GM12891 (cell line): ENCODE measurements at regions not wholly inside any gene's neighbourhood (a gene's known extent, or its start where the extent isn't known, plus 50 kb on each side); places are given as distances from the start of the nearest gene placed in this dataset.

Experiments
- DNase-seq: peaks from one replicate; pipeline ENCODE4 v3.0.0; 2011; ENCODE audit warnings: low spot score; ENCODE audit not compliant: insufficient read length
- FAIRE-seq: peaks from 2 replicates; lab custom pipeline; 2011; peaks lifted over from hg19 to GRCh38; lab: Jason Lieb, UNC
- PAX5 ChIP-seq: IDR thresholded peaks from 2 replicates; pipeline ENCODE4 v1.6.1; 2011; ENCODE audit warnings: low read length, moderate library complexity, mild to moderate bottlenecking; ENCODE audit not compliant: insufficient read depth, severe bottlenecking
- POLR2A ChIP-seq: IDR thresholded peaks from 2 replicates; pipeline ENCODE4 v1.6.1; 2011; ENCODE audit warnings: low read depth, low read length, control low read depth
- POLR2AphosphoS5 ChIP-seq: IDR thresholded peaks from 2 replicates; pipeline ENCODE4 v1.6.1; 2011; ENCODE audit warnings: low read depth, low read length, control low read depth
- POU2F2 ChIP-seq: IDR thresholded peaks from 2 replicates; pipeline ENCODE4 v1.6.1; 2011; ENCODE audit warnings: low read depth, mild to moderate bottlenecking, control low read depth, low read length, moderate library complexity
- SPI1 ChIP-seq: IDR thresholded peaks from 2 replicates; pipeline ENCODE4 v1.6.1; 2011; ENCODE audit warnings: low read depth, low read length, control low read depth
- TAF1 ChIP-seq: IDR thresholded peaks from 2 replicates; pipeline ENCODE4 v1.6.1; 2011; ENCODE audit warnings: low read depth, low read length, control low read depth

DNA sequence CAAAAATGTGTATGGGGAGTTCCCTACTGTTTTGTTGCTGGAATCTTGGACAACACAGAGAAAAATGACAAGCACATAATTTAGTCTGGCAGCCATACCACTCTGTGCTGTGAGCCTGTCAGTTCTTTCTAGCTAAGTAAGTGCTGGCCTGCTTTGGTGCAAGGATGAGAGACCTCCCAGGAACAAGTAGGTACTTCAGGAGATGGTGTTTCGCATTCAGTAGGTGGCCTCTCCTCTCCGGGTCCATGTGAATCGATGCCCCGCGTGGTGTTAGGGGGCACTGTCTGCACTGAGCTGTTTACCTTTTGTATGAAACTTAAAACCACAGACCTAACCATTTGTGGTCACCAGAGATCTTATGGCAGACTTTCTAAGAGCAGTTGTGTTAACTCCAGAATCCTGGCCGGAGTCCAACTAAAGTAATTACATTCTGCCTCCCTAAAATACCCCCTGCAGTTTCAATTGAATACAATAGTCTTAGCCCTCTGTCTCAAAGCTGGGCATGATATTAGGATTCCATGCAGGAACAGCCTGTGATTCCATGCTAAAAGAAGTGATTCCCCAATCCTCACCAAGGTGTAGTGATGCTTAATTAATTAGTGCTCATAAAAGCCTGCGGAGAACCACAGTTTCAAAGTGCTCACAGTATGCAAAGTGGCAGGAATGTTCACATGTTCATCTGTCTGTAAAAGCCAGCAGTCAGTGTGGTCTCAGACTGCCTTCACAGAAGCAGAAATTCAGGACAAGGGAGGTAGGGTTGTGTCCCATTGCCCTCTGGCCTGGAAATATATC, 64.2 kb downstream of the LLPH start:
- TF ChIP-seq POU2F2 (peak; percentile 32; the same call in 1 of the 2 replicates), SPI1 (no peak), POLR2A (no peak)
- DNase-seq (no peak), FAIRE-seq (peak; percentile 87)

DNA sequence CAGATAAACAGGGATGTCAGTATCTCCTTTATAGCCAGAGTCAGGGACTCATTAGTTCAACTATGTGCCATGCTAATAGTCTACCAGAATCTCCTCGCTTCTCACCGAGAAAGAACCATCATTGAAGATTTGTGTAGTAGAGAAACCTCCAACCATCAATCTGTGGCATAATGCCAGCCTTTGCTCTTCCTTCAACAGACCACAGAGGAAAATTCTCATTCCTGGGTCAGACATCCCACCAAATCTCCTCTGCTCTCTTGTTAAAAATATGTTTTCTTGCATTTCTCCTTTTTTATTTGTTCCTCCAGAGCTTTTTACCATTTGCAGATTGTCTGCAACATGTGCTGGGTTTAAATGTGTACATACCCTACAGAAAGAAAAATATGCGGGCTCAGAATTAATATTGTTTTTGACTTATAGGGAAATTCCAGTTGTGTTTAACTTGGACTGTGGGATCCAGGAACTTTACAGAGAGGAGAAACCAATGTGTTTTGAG, 64.9 kb downstream of the LLPH start:
- TF ChIP-seq POLR2A (no peak), POU2F2 (no peak), POLR2AphosphoS5 (no peak), SPI1 (no peak), TAF1 (no peak)
- FAIRE-seq (no peak), DNase-seq (no peak)

DNA sequence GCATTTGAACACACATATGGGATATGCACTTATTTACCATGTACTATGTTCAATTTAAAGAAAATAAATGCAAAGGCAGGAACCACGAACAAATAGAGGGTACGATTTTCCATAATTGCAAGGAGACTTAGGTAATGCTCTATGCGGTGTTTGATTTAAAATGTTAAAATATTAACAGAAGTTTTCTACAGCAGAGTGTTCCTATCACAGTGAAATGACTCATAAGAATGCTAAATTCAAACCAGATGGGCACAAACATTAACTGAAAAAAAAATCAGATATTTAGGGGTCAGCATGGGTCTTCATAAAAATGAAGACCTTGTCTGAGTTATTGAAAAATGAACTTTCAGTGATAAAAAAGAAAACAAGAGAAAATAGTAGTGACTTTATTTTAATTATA, 65.4 kb downstream of the LLPH start:
- DNase-seq (no peak), FAIRE-seq (no peak)
- TF ChIP-seq POLR2AphosphoS5 (no peak), PAX5 (no peak), POU2F2 (no peak), SPI1 (no peak), POLR2A (no peak), TAF1 (no peak)

DNA sequence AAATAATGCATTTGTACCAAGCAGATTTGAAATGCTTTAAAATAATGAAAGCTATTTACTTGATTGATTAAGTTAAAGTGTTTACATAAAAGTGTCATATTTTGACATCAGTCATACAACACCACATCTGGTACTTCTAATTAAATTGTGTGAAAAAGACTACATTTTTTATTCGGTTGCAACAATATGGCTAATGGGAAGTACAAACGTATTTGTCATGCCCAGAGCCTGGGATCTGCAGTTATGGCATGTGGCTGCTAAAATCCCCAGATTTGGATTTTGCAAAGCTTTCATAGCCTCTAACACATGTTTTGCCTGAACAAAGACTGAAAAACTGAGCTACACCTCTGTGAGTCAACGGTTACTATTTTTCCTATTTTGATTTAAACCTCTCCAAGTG, 66.6 kb downstream of the LLPH start:
- no peak for TF ChIP-seq SPI1

DNA sequence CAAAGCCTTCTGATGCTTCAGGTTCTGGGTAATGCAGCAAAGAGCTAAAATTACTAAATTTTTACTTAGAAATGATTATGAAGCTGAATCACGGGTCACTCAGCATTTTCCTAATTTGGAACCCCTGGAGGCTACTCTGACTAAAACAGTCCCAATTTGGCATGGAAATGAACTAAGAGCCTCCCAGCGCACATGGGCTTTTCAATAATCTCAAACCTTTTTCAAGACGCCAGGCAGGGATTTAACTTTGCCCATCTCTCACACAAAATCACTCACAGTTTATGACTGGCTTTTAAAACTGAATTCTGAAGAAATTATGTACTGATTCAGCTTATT, 68.3 kb downstream of the LLPH start:
- TF ChIP-seq PAX5: no peak
- TF ChIP-seq POLR2A: no peak
- TF ChIP-seq SPI1: no peak
- TF ChIP-seq POU2F2: no peak
- TF ChIP-seq TAF1: no peak
- DNase-seq (no peak), FAIRE-seq (no peak)

More for the DNA sequence above, 66.6 kb downstream of the LLPH start:
- FAIRE-seq: no peak
- DNase-seq: no peak

DNA sequence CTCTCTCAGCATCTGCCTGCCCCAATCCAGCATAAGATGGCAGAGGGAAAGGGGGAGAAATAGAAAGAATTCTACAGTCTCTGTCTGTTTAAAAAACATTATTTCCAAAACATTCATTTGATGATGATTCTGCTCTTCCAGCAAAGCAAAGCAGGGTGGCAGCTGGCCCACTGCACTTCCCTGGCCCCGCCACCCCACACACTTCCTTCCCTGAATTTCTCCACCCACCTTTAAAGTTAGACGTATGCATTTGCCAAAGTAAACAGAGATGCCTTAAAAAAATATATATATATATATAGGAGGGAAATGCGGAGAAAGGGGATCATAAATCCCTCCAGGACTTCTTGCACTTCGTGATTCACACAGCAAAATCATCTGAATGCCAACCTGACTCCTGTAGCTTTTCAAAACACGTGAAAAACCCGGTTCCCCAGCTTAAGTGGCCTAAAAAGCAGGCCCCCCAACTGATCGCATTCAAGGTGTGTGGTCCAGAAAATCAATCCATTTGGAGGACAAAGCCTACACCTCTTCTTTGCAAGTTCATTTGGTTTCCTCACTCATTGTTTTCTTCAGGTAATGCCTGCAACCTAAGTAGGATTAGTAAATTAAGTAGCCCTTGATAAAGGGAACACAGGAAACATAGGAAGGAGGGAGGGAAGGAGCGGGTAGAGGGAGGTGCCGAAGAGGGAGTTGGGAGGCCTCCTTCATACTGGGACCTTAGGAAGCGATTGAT, 68.8 kb downstream of the LLPH start:
- DNase-seq (no peak), FAIRE-seq (no peak)
- TF ChIP-seq POU2F2: no peak
- no peak for TF ChIP-seq SPI1
- no peak for TF ChIP-seq POLR2A
- TF ChIP-seq TAF1: no peak
- no peak for TF ChIP-seq POLR2AphosphoS5
- no peak for TF ChIP-seq PAX5

DNA sequence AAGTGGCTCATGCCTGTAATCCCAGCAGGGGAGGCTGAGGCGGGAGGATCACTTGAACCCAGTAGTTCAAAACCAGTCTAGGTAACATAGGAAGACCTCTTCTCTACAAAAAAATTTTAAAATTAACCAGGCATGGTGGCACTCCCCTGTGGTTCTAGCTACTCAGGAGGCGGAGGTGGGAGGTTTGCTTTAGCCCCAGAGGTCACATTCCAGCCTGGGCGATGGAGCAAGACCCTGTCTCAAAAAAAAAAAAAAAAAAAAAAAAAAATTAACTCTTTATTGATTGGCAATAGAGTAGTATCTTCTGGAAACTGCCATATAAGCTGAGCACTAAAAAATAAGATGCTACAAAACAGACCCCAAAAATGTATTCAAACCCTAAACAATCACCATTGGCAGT, 69.5 kb downstream of the LLPH start:
- no peak for DNase-seq
- no peak for FAIRE-seq
- TF ChIP-seq POLR2AphosphoS5 (no peak), POU2F2 (no peak), SPI1 (no peak), TAF1 (no peak), POLR2A (no peak), PAX5 (no peak)

DNA sequence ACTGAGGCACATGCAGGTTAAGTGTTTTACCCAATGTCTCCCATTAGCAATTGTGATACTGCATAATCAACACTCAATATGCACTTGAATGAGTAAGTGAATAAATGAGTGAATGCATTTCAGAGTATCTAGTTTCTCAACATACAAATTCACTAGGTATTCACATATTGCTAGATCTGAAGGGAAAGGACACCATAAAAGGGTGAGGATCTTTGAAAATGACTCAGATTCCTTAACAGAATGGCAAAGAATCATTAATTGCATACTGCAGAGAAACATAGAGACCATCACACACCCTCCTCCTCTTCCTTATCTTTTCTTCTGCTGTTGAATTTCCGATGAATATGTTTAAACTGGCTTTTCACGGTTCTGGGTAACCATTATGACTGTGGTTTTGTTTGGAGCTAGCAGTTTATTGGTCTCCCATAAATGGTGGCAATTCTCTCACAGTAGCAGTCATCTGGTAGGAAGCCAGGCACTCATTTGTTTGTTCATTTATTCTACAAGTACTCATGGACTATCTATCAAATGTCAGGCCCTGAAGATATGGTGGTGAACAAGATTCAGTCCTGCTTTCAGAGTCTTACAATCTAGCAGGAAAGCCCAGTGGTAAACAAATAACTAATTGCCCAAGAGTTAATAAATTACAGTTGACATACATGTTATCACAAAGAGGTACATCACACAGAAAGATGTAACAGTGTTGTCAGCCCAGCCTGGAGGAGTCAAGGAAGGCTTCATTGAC, 70.2 kb downstream of the LLPH start:
- no peak for TF ChIP-seq POLR2A
- no peak for TF ChIP-seq POLR2AphosphoS5
- TF ChIP-seq SPI1: no peak
- no peak for TF ChIP-seq PAX5
- TF ChIP-seq POU2F2: no peak
- TF ChIP-seq TAF1: no peak
- FAIRE-seq (peak; percentile 57), DNase-seq (no peak)

DNA sequence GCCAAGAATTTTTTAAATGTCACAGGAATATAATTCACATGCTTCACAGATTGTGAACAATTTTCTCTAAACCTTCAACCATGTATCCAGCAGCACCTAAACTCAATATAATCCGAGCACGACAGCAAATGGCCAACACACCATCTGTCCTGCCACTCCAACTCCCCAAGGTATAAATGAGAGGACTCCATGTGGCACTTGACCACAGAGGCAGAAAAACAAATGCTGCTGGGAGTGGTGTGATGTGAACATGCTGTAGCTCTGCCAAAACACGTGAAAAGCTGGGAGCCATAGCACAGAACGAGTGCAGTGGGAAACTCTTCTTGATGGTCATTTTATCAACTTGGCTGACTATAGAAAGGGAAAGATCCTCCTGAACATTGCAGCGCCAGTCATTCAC, 70.9 kb downstream of the LLPH start:
- TF ChIP-seq PAX5 (no peak), POLR2AphosphoS5 (no peak), POLR2A (no peak), POU2F2 (no peak), SPI1 (no peak), TAF1 (no peak)
- DNase-seq (no peak), FAIRE-seq (no peak)

DNA sequence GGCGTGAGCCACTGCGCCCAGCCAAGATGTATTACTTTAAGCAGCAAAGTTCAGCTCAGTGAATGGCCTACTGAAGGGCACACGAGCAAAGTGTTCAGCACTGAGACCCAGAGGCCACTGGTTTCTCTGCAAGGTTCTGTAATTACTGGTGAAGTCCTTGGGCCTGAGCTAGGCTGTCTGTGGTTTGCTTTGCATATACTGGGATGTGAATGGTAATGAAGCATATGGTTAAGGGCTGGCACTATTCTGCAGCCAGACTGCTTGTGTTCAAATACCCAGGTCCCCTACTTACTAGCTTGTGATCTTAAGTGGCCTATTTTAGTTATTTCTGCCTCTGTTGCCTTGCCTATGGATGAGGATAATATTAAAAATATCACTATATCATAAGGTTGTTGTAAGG, 72.0 kb downstream of the LLPH start:
- TF ChIP-seq POU2F2: peak; percentile 78
- TF ChIP-seq POLR2AphosphoS5: no peak
- no peak for TF ChIP-seq TAF1
- DNase-seq (no peak), FAIRE-seq (no peak)
